GM18873 (cell line): ENCODE measurements at regions not wholly inside any gene's neighbourhood (a gene's known extent, or its start where the extent isn't known, plus 50 kb on each side); places are given as distances from the start of the nearest gene placed in this dataset.

ENCODE experiments used
- ATAC-seq: cut with Tn5 transposase; IDR thresholded peaks from one replicate; pipeline ENCODE4 v1.9.1; 2021; ENCODE audit warnings: mild to moderate bottlenecking, moderate library complexity, moderate number of reproducible peaks; ENCODE audit not compliant: unreplicated experiment, low FRiP score

DNA sequence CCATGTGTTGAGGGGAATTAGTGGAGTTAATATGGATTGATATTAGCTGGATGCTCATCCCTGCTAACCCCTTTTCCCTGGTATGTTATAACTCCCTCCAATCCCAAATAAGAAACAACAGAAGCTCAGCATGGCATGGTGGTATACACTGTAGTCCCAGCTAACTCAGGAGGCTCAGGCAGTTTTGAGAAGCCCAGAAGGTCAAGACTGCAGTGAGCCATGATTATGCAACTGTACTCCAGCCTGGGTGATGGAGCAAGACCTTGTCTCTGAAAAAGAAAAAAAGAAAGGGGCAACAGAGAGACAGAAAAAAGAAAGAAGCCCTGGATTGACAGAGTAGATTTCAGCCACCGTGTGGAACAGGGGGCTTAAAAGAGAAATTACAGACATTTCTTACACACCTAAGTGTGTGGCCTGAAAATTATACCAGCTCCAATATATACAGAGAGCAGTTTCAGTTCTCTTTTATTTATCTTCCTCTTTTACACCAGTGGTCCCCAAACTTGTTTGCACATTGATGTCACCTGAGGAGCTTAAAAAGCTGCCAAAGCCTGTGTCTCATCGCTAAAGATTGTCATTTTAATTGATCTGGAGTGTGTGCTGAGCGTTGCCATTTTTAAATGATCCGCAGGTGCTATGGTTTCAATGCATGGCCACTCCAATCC is 203.6 kb downstream of the UBE2E3 start:
- ATAC-seq, result peak; percentile 81

DNA sequence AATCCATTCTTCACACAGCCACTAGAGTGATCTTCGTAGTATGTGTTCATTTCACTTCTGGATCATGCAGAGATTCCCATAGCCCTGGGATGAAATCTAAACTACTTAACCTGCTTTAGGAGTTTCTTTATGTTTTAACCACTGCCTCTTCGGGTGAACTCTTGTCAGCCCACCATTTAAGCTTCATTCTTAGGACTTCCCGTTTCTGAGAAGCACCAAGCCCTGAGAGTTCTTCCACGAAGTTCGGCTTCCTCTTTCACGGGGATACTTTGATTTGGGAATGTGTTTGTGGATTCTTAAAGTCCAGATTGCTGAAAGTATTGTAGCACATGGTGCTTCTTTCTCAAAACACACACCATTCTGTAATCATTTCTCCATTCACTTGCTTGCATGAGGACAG is 205.0 kb downstream of the UBE2E3 start:
- no peak for ATAC-seq

DNA sequence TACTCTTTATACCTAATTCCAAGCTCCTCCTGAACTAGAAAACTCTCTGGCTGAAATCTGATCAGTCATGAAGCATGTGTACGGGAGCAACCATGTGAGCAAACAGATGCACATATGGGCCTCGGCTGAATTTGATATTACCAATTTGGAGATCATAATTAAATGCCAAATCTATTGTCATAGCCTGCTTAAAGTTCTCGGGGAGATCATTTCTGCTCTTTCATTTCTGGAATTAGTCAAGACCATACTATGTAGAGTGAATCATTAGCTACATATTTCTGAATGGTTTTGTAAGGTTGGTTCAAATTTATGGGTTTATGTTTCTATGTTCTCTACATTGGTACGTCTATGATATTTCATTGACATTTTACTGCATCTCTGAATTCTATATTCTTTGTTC is 205.5 kb downstream of the UBE2E3 start:
- no peak for ATAC-seq

DNA sequence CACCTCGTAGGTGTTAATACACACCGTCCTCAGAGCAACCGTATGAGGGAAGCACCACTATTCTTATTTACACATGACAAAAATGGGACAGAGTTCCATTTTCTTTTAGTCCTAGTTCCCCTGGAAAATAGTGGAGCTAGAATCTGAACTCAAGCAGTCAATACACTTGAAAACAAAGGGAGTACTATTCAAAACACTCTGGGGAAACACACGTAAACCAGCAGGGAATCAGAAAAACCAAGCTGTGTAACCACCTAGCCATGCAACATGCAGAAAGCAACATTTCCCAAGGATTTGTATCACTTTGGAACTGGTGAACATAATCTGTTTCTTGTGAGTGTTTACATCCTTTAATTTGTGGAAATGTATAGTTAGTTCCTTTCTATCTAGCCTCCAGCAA is 208.2 kb downstream of the UBE2E3 start:
- no peak for ATAC-seq

DNA sequence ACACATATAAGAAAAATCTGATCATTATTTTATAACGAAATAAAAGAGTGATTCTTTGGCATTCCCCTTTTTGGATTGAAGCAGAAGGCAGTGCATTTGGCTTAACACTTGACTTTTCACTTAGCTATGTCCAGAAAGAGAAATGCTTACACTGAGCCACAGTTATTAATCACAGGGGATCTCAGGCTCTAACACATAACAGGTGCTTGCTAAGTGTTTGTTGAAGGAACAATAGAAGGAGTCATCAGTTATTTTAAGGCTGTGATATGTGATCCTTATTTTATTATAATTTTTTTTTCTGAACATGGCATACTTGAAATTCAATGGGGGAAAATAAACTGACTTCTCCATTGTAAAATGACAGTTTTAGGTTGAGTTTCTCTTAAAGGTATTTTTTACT is 209.5 kb downstream of the UBE2E3 start:
- ATAC-seq, result no peak

DNA sequence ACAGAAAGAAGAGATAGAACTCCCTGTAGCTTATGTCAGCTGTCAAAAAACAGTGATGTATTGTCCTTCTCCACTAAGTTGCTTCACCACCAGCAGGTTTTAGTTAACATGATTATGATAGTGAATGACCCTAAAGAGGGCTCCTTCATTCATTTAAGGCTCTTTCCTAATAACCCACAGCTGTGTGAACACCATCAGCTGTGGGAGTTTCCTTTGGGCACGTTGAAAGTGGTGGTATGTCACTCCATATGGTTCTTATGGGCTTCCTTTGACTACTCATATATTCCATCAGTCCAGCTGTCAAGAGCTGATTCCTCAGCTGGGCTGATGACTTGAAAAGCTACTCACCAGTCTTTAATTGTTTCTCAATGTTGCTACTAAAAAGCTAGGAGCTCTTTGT is 210.3 kb downstream of the UBE2E3 start:
- ATAC-seq, result no peak

DNA sequence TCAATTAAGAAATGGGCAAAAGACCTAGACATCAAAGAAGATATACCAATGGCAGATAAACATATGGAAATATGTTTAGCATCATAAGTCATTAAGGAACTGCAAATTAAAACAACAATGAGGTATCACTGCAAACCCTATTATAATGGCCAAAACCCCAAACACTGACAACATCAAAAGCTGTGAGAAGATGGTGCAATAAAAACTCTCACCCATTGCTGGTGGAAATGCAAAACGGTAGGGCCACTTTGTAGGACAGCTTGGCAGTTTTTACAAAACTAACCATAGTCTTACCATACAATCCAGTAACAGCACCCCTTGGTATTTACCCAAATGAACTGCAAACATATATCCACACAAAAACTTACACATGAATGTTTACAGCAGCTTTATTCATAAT is 213.1 kb downstream of the UBE2E3 start:
- no peak for ATAC-seq

DNA sequence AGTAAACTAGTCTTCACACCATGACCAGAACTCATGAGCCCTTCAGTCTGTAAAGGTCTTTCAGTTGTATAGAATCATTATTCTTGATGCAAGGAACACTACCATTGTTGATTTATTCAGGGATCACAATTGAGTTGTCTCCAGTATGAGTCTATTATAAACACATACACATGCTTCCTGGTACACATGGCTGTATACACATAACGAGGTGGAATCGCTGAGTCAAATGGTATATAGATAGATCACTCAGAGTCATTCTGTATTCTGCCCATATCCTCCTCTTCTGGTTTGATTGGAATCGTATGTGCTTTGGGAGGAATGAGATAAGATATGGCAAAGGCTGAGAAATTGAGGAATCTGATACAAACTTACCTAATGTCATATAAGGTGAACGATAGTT is 216.0 kb downstream of the UBE2E3 start:
- ATAC-seq, result no peak

DNA sequence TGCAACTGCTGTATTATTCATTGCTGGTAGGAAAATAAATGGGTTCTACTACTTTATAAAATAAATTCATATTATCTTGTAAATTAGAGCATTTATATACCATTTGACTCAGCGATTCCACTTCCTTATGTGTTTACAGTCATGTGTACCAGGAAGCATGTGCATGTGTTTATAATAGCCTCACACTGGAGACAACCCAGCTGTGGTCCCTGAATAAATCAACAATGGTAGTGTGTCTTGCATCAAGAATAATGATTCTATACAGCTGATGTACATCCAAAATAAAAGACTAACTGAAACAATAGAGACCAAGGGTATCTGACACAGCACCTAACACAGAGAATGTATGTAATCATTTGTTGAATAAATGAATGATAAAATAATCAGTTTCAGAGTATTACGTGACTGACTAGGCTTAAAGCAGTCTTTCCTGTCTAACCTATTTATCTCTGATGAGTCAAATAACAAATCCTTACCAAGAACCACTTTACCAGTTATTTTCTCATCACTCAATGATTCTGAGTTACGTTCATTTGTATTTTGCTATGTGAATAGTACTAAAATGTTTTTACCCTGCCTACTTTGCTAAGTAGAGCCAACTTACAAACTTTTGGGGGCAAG is 216.8 kb downstream of the UBE2E3 start:
- ATAC-seq, result no peak

DNA sequence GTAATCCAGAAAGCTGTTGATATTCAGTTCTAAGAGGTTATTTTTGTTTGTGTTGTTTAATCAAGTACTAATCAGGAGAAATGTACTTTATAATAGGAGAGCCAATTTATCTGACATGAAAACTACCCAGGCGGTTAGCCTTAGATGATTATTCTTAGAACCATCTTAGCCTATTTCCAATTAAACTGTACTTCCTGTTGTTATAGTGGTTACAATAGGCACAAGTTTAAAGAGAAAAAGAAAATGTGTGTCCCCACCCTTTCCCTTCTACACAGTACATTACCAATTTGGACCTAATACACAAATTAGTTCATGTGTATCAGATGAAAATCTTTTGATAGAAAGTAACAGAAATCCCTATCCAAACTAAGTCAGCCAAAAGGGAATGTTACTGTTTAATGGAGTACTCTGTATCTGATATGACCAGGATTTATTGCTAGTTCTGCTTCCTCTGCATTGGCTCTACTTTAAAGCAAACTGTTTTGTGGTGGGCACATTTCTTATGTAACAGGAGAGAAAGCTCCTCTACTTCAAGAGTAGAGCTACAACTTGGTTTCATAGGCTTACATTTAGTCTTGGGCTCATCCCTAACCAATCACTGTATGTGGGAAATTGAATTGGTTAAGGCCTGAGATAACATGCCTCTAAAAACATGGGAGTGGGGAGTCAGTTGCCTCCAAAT is 217.9 kb downstream of the UBE2E3 start:
- no peak for ATAC-seq

DNA sequence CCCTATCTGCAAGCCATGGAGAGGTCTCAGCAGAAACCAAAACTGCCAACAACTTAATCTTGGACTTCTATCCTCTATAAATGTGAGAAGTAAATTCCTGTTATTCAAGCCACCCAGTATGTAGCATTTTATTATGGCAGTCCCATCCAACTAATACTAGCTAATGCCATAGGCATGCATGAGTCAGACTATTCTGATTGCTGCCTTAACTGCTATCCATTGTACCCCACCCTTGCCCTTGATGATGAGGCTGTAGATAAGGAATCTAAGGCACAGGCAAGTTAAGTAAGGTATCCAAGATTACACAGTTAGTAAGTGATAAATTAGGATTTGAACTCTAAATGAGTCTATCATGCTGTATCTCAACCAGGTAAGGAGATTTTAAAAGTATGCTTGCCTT is 223.0 kb downstream of the UBE2E3 start:
- no peak for ATAC-seq

DNA sequence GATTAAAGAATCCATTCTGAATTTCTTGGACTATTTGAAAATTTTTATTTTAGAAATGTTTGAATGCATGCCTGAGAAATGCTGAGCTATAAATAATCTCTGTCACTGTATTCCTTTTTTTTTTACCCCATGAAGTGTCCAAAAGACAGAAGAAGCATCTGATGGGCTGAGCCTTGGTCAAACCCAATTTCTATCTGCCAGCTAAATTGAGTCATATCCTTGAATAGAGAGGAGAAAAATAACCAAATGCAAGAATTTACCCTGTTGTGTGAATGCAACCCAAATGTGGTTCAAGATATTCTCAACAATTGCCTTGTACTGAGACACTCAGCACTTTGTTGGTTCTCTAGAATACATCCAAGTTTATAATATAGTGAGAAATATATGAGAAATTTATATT is 223.5 kb downstream of the UBE2E3 start:
- no peak for ATAC-seq

DNA sequence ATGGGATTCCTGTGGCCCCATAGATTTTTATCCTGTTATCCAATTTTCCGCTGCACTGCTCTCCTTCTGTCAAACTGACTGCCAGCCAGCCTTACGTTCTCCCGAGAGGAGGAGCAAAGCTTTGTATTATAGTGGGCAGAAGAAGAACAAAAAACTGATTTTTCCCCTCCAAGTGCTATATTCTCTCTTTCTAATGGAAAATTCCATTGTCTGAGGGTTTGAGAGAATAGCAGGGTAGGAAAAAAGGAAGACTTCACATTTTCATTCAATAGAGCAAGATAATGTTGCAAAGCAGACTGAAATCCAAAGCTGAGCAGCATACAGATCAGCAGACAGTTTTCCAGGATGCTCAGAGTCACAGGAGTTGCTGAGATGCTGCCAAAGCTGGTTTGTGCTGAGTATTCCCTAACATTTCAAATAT is 238.0 kb downstream of the UBE2E3 start:
- no peak for ATAC-seq

DNA sequence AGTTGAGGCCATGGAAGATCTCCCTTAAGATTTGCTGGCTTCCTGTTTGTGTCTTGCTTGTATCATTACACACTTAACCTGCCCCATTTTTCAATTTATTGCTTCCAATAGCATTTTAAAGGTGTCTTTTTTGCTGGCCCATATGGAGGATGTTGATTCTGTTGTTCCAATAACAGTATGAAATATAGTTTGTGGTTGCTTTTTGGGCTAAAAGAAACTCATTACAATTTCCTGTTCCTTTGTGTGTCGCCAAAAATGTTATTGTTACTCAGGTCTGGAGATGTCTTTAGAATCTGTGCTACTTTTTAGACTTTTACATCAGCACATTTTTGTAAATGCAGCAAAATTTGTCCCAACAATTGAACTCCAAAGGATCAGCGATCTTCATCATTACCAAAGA is 234.0 kb upstream of the ITGA4 start:
- ATAC-seq, result no peak

DNA sequence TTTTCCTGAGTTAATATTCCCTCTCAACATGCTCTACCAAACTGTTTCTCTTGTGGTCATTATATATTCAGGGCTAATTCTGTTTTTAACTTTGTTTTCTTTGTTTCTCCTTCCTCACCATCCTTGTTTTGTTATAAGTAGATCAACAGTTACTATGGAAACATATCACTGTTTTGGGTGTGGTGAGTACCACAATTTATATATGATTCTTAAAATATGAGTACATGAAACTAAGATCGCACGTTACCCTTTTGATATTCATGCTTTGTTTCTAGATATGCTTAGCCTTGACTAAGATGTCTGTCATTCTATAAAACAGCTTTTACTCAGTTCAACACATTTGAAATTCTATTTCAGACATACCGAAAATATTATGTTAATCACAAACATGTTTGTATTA is 232.3 kb upstream of the ITGA4 start:
- no peak for ATAC-seq

DNA sequence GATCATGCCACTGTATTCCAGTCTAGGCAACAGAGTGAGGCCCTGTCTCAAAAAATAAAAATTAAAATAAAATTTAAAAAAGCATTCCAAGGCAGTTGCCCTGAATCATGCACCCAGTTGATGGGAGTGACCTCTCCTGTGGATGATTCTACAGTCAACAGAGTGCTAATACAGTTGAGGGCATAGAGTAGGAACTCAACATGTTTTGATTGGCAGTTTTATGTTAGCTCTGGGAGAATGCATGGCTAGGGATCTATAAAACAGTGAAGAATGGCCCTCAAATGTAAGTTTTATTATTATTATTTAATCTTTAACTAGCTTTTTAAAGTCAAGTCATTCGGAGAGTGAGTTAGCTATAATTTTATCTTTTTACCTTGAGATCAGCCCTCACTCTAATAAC is 228.5 kb upstream of the ITGA4 start:
- ATAC-seq, result no peak

DNA sequence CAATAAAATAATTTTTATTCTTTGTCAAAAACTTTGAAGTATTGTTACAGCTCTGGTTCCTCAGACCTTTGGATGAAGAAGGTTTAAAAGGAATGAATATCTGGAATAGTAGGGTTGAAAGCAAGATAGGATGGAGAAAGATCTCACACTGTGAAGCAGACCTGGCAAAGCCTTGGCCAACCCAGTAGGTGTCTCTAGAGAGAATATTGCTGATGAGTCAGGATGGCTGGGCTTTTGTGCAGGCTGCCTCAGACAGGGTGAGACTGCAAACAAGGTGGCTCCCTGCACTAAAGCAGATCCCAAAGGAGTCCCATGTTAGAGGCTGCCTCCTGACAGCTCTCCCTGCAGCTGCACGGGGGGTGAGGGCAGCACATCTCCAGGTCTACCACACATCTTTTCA is 226.0 kb upstream of the ITGA4 start:
- ATAC-seq, result no peak

DNA sequence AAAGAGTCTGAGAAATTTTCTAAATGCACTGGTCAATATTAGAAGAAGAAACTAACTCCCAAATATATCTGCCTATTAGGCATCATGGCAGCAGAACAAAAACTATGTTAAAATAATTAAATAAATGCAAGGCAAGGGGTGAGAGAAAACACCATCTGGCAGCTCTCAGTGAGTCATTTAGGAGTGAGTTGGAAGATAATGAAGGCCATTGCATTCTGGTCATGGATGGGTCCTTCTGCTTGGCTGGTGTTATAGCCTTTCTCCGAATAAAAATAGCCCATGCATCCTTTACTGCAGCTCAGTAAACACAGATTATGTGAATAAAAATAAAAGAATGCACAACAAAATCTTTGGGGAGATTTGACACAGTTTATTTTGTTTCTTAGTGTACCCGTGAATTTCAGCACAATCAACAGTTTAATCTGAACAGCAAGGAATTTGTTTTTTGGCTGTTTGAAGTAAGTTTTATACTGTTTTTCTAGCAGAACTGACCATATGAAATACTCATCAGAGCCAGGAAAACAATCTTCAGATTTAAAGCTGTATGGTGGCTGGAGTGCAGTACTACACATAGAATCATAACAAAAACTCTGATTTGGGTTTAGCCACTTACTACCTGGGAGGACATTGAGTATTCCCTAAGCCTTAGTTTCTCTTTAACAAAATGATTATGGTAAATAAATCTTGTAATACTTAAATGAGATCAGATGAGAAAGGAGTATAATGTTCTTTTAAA is 225.1 kb upstream of the ITGA4 start:
- ATAC-seq, result no peak

DNA sequence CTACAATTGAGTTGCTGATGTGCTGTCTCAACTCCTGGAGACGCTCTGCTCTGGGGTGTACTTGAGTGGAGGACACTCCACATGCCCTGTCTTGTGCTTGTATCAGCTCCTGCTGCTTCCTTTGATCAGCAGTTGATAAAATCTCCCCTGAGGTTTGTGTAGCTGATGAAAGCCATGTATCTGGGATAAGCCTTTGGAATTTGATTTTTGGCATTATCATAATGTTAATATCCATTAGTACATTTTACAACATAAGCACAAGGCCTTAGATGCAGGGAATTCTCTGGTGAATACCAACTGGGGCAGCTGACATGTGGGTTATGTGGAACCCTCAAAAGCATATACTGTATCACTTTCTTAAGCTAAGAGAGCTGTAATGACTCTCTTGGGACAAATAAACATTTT is 222.7 kb upstream of the ITGA4 start:
- ATAC-seq, result no peak

DNA sequence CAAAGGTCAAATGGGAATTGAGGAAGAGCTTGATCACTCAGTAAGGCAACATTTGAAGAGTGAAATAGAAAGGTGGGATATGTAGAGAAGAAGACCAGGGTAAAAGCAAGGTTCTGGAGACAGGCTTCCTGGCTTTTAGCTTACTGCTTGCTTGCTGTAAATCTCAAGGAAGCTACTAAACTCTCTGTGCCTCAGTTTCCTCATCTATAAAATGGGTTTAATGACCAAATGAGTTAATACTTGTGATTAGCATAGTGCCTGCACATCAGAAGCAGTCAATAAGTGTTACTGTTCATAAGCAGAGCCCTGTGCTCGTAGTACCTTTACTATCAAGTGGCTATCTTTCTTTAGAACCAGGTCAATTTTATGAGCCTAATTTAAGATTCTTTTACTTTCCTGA is 222.2 kb upstream of the ITGA4 start:
- ATAC-seq, result no peak

DNA sequence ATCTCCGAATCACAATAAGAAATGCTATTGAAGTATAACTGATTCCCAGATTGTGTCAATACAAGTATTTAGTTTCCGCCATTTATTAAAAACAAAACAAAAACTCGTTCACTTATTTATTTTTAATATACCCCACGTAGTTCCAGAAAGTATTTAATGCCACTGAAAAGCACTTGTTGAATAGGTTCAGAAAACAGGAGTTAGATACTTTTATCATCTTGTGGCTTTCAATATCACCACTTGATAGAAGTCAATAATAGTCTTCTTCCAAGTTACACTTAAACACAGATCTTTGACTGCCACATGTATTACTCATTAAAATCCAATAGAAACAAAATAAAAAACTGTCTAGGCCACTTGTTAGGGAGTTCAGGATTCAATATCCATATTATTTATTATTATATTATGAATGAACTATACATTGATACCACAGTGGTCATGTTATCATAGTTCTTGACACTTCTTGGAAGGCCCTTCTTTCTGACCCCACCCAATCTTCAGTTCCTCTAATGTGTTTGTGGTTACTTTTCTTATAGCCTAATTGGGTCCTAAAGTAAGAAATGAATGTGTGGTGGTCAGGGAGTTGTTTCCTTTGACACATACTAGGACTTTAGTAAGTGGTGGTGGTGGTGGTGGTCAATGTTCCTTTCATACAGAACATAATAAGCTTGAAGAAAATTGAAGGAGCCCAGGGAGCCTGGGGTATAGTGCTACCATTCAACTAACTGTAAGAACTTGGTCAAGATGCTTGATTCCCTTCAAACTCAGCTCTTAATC is 221.3 kb upstream of the ITGA4 start:
- ATAC-seq, result peak; percentile 96
